ENCODE measurements at regions not wholly inside any gene's neighbourhood (a gene's known extent, or its start where the extent isn't known, plus 50 kb on each side); places are given as distances from the start of the nearest gene placed in this dataset.

DNA sequence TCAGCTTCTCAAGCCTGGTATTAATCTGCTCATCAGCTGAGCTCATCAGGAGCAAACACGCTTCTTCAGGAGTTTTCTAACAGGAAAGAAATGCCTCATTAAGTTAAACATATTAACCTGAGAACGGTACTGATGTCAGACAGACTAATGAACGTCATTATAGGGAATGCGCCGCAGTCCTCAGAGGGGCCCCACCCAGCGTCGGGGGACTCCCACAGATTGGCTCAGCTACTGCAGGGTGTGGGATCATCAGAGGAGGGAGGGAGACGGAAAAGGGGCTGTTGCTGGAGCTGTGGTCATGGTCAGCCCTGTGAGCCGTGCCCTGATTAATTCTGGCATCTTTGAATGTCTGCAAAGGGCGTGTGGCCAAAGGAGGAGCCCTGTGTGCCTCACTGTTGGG is 348.5 kb downstream of the PTPRU start:
- TF ChIP-seq, protein P1, sequence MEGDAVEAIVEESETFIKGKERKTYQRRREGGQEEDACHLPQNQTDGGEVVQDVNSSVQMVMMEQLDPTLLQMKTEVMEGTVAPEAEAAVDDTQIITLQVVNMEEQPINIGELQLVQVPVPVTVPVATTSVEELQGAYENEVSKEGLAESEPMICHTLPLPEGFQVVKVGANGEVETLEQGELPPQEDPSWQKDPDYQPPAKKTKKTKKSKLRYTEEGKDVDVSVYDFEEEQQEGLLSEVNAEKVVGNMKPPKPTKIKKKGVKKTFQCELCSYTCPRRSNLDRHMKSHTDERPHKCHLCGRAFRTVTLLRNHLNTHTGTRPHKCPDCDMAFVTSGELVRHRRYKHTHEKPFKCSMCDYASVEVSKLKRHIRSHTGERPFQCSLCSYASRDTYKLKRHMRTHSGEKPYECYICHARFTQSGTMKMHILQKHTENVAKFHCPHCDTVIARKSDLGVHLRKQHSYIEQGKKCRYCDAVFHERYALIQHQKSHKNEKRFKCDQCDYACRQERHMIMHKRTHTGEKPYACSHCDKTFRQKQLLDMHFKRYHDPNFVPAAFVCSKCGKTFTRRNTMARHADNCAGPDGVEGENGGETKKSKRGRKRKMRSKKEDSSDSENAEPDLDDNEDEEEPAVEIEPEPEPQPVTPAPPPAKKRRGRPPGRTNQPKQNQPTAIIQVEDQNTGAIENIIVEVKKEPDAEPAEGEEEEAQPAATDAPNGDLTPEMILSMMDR (IDR thresholded peaks at IDR 0.05; ENCODE audit: low read depth, low read length, missing input control): no peak
- TF ChIP-seq RAD21 (IDR thresholded peaks at IDR 0.05) (no peak), YY1 (IDR thresholded peaks at IDR 0.05) (no peak), GABPA (IDR thresholded peaks at IDR 0.05 in 1 of 2, conservative IDR thresholded peaks at IDR 0.05 in 1 of 2) (no peak), JUND (IDR thresholded peaks at IDR 0.05) (no peak), FOXA1 (IDR thresholded peaks at IDR 0.05) (no peak), RXRA (IDR thresholded peaks at IDR 0.05) (no peak), TAF1 (conservative IDR thresholded peaks at IDR 0.05) (no peak), FOXA2 (IDR thresholded peaks at IDR 0.05) (no peak)
- TF ChIP-seq, protein P2, sequence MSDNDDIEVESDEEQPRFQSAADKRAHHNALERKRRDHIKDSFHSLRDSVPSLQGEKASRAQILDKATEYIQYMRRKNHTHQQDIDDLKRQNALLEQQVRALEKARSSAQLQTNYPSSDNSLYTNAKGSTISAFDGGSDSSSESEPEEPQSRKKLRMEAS (IDR thresholded peaks at IDR 0.05): no peak
- TF ChIP-seq, protein P3, sequence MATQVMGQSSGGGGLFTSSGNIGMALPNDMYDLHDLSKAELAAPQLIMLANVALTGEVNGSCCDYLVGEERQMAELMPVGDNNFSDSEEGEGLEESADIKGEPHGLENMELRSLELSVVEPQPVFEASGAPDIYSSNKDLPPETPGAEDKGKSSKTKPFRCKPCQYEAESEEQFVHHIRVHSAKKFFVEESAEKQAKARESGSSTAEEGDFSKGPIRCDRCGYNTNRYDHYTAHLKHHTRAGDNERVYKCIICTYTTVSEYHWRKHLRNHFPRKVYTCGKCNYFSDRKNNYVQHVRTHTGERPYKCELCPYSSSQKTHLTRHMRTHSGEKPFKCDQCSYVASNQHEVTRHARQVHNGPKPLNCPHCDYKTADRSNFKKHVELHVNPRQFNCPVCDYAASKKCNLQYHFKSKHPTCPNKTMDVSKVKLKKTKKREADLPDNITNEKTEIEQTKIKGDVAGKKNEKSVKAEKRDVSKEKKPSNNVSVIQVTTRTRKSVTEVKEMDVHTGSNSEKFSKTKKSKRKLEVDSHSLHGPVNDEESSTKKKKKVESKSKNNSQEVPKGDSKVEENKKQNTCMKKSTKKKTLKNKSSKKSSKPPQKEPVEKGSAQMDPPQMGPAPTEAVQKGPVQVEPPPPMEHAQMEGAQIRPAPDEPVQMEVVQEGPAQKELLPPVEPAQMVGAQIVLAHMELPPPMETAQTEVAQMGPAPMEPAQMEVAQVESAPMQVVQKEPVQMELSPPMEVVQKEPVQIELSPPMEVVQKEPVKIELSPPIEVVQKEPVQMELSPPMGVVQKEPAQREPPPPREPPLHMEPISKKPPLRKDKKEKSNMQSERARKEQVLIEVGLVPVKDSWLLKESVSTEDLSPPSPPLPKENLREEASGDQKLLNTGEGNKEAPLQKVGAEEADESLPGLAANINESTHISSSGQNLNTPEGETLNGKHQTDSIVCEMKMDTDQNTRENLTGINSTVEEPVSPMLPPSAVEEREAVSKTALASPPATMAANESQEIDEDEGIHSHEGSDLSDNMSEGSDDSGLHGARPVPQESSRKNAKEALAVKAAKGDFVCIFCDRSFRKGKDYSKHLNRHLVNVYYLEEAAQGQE (IDR thresholded peaks at IDR 0.05): no peak
- TF ChIP-seq, protein P4, sequence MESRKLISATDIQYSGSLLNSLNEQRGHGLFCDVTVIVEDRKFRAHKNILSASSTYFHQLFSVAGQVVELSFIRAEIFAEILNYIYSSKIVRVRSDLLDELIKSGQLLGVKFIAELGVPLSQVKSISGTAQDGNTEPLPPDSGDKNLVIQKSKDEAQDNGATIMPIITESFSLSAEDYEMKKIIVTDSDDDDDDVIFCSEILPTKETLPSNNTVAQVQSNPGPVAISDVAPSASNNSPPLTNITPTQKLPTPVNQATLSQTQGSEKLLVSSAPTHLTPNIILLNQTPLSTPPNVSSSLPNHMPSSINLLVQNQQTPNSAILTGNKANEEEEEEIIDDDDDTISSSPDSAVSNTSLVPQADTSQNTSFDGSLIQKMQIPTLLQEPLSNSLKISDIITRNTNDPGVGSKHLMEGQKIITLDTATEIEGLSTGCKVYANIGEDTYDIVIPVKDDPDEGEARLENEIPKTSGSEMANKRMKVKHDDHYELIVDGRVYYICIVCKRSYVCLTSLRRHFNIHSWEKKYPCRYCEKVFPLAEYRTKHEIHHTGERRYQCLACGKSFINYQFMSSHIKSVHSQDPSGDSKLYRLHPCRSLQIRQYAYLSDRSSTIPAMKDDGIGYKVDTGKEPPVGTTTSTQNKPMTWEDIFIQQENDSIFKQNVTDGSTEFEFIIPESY (IDR thresholded peaks at IDR 0.05): no peak
- TF ChIP-seq, protein P5, sequence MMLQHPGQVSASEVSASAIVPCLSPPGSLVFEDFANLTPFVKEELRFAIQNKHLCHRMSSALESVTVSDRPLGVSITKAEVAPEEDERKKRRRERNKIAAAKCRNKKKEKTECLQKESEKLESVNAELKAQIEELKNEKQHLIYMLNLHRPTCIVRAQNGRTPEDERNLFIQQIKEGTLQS (IDR thresholded peaks at IDR 0.05): no peak
